GM10248 (cell line): ENCODE measurements at regions not wholly inside any gene's neighbourhood (a gene's known extent, or its start where the extent isn't known, plus 50 kb on each side); places are given as distances from the start of the nearest gene placed in this dataset.

Experiments used
- CTCF ChIA-PET: fragments of 300-600 bp; sonication (Branson Sonifier 250); formaldehyde crosslinking; extraction: SDS; loops from one replicate; lab custom pipeline; 2021; ENCODE audit warnings: antibody characterized with exemption; lab: Yijun Ruan, JAX
- POLR2A ChIA-PET: fragments of 350-650 bp; sonication (Branson Sonifier 250); formaldehyde crosslinking; extraction: SDS; loops from one replicate; lab custom pipeline; 2020; ENCODE audit warnings: antibody characterized with exemption; lab: Yijun Ruan, JAX
- DNase-seq: peaks from one replicate; pipeline ENCODE4 v3.0.0; 2012; ENCODE audit errors: extremely low spot score
- TF ChIP-seq, protein P1 (sequence below): IDR thresholded peaks from 2 replicates; pipeline ENCODE4 v1.5.1; 2012; ENCODE audit warnings: mild to moderate bottlenecking, low read depth; ENCODE audit errors: extremely low read depth, missing control alignments, control extremely low read depth

DNA sequence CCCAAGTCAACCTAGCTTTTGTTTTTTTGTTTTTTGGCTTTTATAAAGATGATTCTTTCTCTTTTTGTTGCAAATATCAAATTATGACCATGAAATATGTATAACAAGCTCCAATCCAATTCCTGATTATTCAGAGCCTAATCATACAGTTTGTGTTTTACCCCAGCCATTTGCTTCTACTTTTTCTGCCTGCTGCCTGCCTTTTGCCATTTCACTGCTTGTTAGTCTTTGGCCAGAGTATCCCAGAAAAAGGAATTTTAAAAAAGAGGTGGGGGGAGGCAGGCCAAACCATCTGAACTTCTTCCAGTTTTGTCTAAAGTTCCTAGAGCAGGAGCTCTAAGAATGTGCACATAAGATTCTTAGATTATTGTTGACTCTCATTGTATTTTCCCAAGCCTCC lies 211.9 kb upstream of the VRK2 start:
- TF ChIP-seq, protein P1, sequence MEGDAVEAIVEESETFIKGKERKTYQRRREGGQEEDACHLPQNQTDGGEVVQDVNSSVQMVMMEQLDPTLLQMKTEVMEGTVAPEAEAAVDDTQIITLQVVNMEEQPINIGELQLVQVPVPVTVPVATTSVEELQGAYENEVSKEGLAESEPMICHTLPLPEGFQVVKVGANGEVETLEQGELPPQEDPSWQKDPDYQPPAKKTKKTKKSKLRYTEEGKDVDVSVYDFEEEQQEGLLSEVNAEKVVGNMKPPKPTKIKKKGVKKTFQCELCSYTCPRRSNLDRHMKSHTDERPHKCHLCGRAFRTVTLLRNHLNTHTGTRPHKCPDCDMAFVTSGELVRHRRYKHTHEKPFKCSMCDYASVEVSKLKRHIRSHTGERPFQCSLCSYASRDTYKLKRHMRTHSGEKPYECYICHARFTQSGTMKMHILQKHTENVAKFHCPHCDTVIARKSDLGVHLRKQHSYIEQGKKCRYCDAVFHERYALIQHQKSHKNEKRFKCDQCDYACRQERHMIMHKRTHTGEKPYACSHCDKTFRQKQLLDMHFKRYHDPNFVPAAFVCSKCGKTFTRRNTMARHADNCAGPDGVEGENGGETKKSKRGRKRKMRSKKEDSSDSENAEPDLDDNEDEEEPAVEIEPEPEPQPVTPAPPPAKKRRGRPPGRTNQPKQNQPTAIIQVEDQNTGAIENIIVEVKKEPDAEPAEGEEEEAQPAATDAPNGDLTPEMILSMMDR = no peak
- ChIA-PET CTCF (no interaction called here), POLR2A (no interaction called here)
- DNase-seq = no peak

DNA sequence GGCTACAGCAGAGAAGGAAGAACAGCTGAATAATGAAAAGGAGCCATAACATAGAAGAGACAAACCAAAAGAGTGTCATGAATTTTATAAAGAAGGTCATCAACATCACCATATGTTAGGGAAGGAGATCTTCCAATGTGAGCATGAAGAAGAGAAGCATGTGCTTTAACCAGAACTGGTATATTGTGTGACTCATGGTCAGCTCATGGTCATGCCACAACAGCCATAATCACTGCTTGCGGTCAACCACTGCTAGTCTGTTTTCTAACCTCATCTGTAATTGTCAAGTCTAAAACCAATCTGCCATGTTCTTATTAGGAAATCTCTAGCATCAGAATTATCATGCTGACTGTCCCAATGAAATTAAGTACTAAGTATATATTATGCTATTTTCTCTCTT lies 204.1 kb upstream of the VRK2 start:
- DNase-seq = no peak
- TF ChIP-seq, protein P1 = no peak
- ChIA-PET CTCF (interaction anchor here (0.6 to 1.4 kb wide), 2 partner anchors 82 to 603 kb away, joined by 3 read pairs; no protein-coding TSS in a partner anchor), POLR2A (no interaction called here)

DNA sequence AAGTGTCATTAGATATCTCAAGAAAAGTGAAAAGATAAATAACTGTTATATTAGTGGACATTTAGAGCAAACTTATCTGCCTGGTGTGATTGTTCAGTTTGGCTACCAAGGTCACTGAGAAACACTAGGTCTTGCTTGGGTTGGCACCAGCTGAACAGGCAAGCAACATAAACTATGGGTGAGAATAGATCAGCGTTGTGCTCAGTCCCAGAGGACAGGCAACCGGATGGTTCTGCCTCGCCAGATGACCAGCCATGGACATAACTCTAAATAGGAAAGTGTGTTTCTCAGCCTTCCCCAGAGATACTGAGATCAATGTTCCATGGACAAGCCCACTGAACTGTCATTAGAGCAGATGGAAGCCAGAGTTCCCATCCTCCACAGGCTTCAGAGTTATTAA lies 203.4 kb upstream of the VRK2 start:
- ChIA-PET CTCF (no interaction called here), POLR2A (no interaction called here)
- TF ChIP-seq, protein P1 = no peak
- DNase-seq = no peak

DNA sequence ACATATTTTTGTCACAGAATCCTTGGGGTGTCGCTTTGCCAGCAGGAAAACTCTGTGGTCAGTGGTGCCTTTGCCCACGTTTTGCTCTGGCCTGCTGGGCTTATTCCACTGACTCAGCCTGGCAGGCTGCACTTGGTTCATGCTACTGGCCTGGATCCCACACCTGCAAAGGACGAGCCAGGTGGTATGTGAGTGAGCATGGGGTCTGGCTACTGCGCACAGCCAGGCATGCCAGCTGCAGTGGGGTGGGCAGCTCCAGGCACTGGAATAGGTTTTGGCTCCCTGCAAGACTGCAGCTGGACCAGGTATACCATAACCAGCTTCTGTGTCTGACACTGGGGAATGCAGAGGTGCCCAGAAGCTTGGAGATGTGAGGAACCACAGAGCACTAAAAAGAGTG lies 197.9 kb upstream of the VRK2 start:
- CTCF ChIA-PET = no interaction called here
- TF ChIP-seq, protein P1 = no peak
- no peak for DNase-seq

DNA sequence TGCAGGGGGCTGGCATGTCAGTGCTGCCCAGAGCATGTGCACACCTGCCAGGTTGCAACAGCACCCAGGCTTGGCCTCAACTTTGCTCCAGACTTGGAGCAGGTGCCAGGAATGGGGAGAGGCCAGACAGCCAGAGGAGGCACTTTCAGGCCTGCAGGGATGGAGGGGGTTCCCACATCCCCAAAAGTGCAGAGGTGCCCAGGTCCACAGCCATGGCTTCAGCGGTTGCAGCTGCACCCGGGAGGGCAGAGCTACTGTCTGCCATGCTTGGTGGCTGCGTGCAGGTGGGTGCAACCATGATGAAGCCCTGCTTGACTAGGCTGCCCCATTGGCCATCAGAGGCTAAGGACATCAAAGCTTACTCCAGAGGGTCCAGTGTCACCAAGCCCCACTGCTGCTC lies 196.8 kb upstream of the VRK2 start:
- ChIA-PET CTCF (interaction anchor here (0.8 to 1.4 kb wide), 2 partner anchors 22 to 35 kb away, joined by 3 read pairs; no protein-coding TSS in a partner anchor), POLR2A (no interaction called here)
- TF ChIP-seq, protein P1 = no peak
- no peak for DNase-seq

More for the DNA sequence above, 197.9 kb upstream of the VRK2 start:
- POLR2A ChIA-PET = no interaction called here

DNA sequence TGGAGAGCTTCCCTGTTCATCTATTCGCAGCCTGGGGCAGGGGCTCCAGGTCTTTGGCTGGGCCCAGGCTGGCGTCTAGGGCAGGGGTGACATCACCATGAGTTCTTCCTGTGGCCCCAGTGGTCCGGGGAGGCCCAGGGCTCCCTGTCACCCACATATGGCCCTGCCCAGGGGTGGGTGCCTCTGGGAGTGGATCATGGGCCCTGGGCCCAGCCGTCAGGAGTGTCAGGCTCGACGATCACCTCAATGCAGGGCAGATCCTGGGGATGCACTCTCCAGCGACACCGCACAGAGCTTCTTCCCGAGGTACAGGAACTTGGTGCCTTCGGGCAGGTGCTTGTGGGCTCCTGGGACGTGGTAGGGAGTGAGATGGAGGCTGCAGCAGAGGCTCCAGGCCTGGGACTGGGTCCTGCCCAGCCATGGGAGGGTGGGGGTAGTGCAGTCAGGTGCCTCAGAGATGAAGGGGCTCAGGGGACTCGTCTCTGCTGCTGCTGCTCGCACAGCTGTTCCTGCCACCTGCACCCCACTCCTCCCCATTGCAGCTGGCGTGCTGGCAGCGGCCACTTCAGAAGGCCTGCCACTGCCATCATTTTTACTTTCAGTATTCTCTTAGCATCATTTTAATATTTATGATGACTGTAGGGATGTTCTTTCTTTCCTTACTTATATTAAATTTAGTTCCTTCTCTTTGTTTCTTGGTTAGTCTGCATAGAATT lies 196.0 kb upstream of the VRK2 start:
- ChIA-PET POLR2A (no interaction called here), CTCF (interaction anchor here (0.8 to 1.4 kb wide), 2 partner anchors 21 to 34 kb away, joined by 3 read pairs; no protein-coding TSS in a partner anchor)
- TF ChIP-seq, protein P1 = no peak
- no peak for DNase-seq
